ENCODE measurements at regions not wholly inside any gene's neighbourhood (a gene's known extent, or its start where the extent isn't known, plus 50 kb on each side); places are given as distances from the start of the nearest gene placed in this dataset.

DNA sequence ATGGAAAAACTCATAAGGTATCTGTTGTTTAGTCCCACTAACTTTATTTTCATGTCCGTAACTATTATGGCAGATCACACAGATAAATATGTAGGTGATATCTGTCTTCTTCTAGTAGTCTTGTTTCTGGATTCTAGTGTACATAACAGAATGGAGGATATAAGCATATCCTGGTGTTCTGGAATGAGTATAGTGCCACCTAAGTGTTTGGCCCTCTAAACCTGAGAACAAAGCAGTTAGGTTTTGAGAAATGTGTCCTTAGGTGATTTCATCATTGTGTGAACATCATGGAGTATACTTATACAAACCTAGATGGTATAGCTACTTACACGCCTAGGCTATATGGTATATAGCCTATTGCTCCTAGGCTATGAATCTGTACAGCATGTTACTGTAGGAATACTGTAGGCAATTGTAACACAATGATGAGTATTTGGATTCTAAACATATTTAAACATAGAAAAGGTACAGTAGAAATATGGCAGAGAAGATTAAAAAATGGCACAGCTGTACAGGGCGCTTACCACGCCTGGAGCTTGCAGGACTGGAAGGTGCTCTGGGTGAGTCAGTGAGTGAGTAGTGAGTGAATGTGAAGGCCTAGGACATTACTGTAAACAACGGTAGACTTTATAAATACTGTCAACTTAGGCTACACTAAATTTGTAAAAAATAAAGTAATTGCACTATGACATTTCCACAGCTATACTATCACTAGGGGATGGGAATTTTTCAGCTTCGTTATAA, 150.3 kb upstream of the SLC24A2 start:
- no peak for TF ChIP-seq POLR2A (IDR thresholded peaks at IDR 0.05)
- TF ChIP-seq, protein P1, sequence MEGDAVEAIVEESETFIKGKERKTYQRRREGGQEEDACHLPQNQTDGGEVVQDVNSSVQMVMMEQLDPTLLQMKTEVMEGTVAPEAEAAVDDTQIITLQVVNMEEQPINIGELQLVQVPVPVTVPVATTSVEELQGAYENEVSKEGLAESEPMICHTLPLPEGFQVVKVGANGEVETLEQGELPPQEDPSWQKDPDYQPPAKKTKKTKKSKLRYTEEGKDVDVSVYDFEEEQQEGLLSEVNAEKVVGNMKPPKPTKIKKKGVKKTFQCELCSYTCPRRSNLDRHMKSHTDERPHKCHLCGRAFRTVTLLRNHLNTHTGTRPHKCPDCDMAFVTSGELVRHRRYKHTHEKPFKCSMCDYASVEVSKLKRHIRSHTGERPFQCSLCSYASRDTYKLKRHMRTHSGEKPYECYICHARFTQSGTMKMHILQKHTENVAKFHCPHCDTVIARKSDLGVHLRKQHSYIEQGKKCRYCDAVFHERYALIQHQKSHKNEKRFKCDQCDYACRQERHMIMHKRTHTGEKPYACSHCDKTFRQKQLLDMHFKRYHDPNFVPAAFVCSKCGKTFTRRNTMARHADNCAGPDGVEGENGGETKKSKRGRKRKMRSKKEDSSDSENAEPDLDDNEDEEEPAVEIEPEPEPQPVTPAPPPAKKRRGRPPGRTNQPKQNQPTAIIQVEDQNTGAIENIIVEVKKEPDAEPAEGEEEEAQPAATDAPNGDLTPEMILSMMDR (IDR thresholded peaks at IDR 0.05 in 4 of 5, conservative IDR thresholded peaks at IDR 0.05 in 1 of 5): no peak
